AG10803 (cell line): ENCODE measurements at regions not wholly inside any gene's neighbourhood (a gene's known extent, or its start where the extent isn't known, plus 50 kb on each side); places are given as distances from the start of the nearest gene placed in this dataset.
"Not testable (repeated sequence)": the region's sequence is repeated elsewhere in the genome, so short reads cannot be mapped to it uniquely, and the experiment has no call there.

Source experiments
- DNase-seq: peaks from one replicate; pipeline ENCODE4 v3.0.0; 2010; ENCODE audit warnings: low read depth
- H3K4me3 ChIP-seq: 2 replicates; pipeline ENCODE4 v1.5.1; 2011; ENCODE audit warnings: mild to moderate bottlenecking, low read length, control low read depth
- CTCF ChIP-seq: conservative IDR thresholded peaks from 2 replicates; pipeline ENCODE4 v1.5.1; 2011; ENCODE audit warnings: mild to moderate bottlenecking, low read length, control low read depth, inconsistent platforms

- no peak for DNase-seq
- no peak for TF ChIP-seq CTCF
- H3K4me3 ChIP-seq = no peak overlapping the region
These were observed 557.2 kb upstream of the GRID2 start for GRCh38 chr4:91746551-91746950.

- H3K4me3 ChIP-seq = no peak overlapping the region
- no peak for TF ChIP-seq CTCF
- no peak for DNase-seq
These were observed 551.8 kb upstream of the GRID2 start for GRCh38 chr4:91751961-91752360.

GRCh38 chr4:91754716-91755115, 549.0 kb upstream of the GRID2 start:
- no peak for TF ChIP-seq CTCF
- DNase-seq = no peak
- no peak overlapping the region for H3K4me3 ChIP-seq

- no peak for TF ChIP-seq CTCF
- no peak overlapping the region for H3K4me3 ChIP-seq
- no peak for DNase-seq
These were observed 545.3 kb upstream of the GRID2 start for GRCh38 chr4:91758487-91758886.

GRCh38 chr4:91764085-91764484, 539.7 kb upstream of the GRID2 start:
- no peak for TF ChIP-seq CTCF
- no peak overlapping the region for H3K4me3 ChIP-seq

GRCh38 chr4:91769912-91770311, 533.9 kb upstream of the GRID2 start:
- no peak for DNase-seq
- H3K4me3 ChIP-seq = no peak overlapping the region
- no peak for TF ChIP-seq CTCF

More at GRCh38 chr4:91764085-91764484, 539.7 kb upstream of the GRID2 start:
- DNase-seq = no peak

GRCh38 chr4:91791631-91792030, 512.1 kb upstream of the GRID2 start:
- H3K4me3 ChIP-seq, DNase-seq: not testable (repeated sequence)

- DNase-seq = no peak
These were observed 507.8 kb upstream of the GRID2 start for GRCh38 chr4:91795947-91796346.

More at GRCh38 chr4:91795947-91796346, 507.8 kb upstream of the GRID2 start:
- no peak for TF ChIP-seq CTCF
- no peak overlapping the region for H3K4me3 ChIP-seq
